HEK293 (cell line): ENCODE measurements at regions not wholly inside any gene's neighbourhood (a gene's known extent, or its start where the extent isn't known, plus 50 kb on each side); places are given as distances from the start of the nearest gene placed in this dataset.

ENCODE experiments used
- CTCF ChIA-PET: fragments of 350-600 bp; formaldehyde crosslinking; extraction: SDS; loops from one replicate; lab custom pipeline; 2021; ENCODE audit warnings: antibody characterized with exemption; lab: Yijun Ruan, JAX
- POLR2A ChIA-PET: fragments of 300-600 bp; formaldehyde crosslinking; extraction: SDS; loops from one replicate; lab custom pipeline; 2020; ENCODE audit warnings: antibody characterized with exemption, inconsistent platforms; lab: Yijun Ruan, JAX
- H3K27ac ChIP-seq: fragments of 200-500 bp; sonication (Bioruptor generic); 2 replicates; pipeline ENCODE4 v1.5.1; 2014; ENCODE audit warnings: low read depth, low read length, control low read depth, inconsistent platforms; ENCODE audit errors: extremely low read depth
- H3K36me3 ChIP-seq, 2 experiments: fragments of 200-500 bp in 1 of 2; sonication (Bioruptor generic) in 1 of 2; 1 replicate in 1 of 2; 2 replicates in 1 of 2; pipeline ENCODE4 v1.5.1; 2014 to 2017; ENCODE audit warnings: inconsistent platforms in 2 of 2, low read length in 2 of 2; ENCODE audit not compliant: control insufficient read depth in 2 of 2, insufficient read depth in 1 of 2
- H3K4me1 ChIP-seq: fragments of 200-500 bp; sonication (Bioruptor generic); 2 replicates; pipeline ENCODE4 v1.5.1; 2014; ENCODE audit warnings: mild to moderate bottlenecking, low read length, inconsistent platforms; ENCODE audit not compliant: control insufficient read depth, insufficient read depth
- H3K4me3 ChIP-seq: 2 replicates; pipeline ENCODE4 v1.5.1; 2011; ENCODE audit warnings: low read depth, mild to moderate bottlenecking, control low read depth, low read length, moderate library complexity
- H3K9me3 ChIP-seq: fragments of 200-500 bp; sonication (Bioruptor generic); 2 replicates; pipeline ENCODE4 v1.5.1; 2014; ENCODE audit warnings: low read depth, low read length, inconsistent platforms; ENCODE audit not compliant: control insufficient read depth, insufficient read depth
- BCL6B ChIP-seq: fragments of 450-650 bp; formaldehyde crosslinking; IDR thresholded peaks from 2 replicates; pipeline ENCODE4 v1.5.1; 2017; ENCODE audit warnings: missing biosample characterization, missing genetic modification characterization
- INSM2 ChIP-seq: fragments of 450-650 bp; formaldehyde crosslinking; IDR thresholded peaks from 2 replicates; pipeline ENCODE4 v1.5.1; 2016; ENCODE audit warnings: missing biosample characterization, missing genetic modification characterization
- KLF7 ChIP-seq: fragments of 450-650 bp; formaldehyde crosslinking; IDR thresholded peaks from 2 replicates; pipeline ENCODE4 v1.5.1; 2016; ENCODE audit warnings: missing biosample characterization, missing genetic modification characterization, borderline replicate concordance
- OSR2 ChIP-seq: fragments of 450-650 bp; formaldehyde crosslinking; IDR thresholded peaks from 2 replicates; pipeline ENCODE4 v1.5.1; 2016; ENCODE audit warnings: missing biosample characterization, missing genetic modification characterization
- REPIN1 ChIP-seq: fragments of 450-650 bp; formaldehyde crosslinking; IDR thresholded peaks from 2 replicates; pipeline ENCODE4 v1.5.1; 2017; ENCODE audit warnings: missing biosample characterization, missing genetic modification characterization, low read depth
- SALL2 ChIP-seq: fragments of 450-650 bp; formaldehyde crosslinking; IDR thresholded peaks from 2 replicates; pipeline ENCODE4 v1.5.0; 2017; ENCODE audit warnings: missing biosample characterization, mild to moderate bottlenecking, missing genetic modification characterization, borderline replicate concordance
- ZBTB7A ChIP-seq: fragments of 450-650 bp; formaldehyde crosslinking; IDR thresholded peaks from 2 replicates; pipeline ENCODE4 v1.5.1; 2016; ENCODE audit warnings: low read depth, missing biosample characterization, missing genetic modification characterization
- ZNF10 ChIP-seq: fragments of 450-650 bp; formaldehyde crosslinking; IDR thresholded peaks from 2 replicates; pipeline ENCODE4 v1.5.1; 2017; ENCODE audit warnings: missing biosample characterization, missing genetic modification characterization
- ZNF155 ChIP-seq: fragments of 450-650 bp; formaldehyde crosslinking; IDR thresholded peaks from 2 replicates; pipeline ENCODE4 v1.5.1; 2016; ENCODE audit warnings: missing biosample characterization, missing genetic modification characterization
- ZNF211 ChIP-seq: fragments of 450-650 bp; formaldehyde crosslinking; IDR thresholded peaks from 2 replicates; pipeline ENCODE4 v1.5.1; 2016; ENCODE audit warnings: low read depth, missing biosample characterization, missing genetic modification characterization
- ZNF221 ChIP-seq: fragments of 450-650 bp; formaldehyde crosslinking; IDR thresholded peaks from 2 replicates; pipeline ENCODE4 v1.5.1; 2017; ENCODE audit warnings: missing biosample characterization, missing genetic modification characterization, borderline replicate concordance
- ZNF302 ChIP-seq: fragments of 450-650 bp; formaldehyde crosslinking; IDR thresholded peaks from 2 replicates; pipeline ENCODE4 v1.5.1; 2016; ENCODE audit warnings: missing biosample characterization, missing genetic modification characterization, low read depth
- ZNF404 ChIP-seq: fragments of 450-650 bp; formaldehyde crosslinking; IDR thresholded peaks from 2 replicates; pipeline ENCODE4 v1.5.1; 2017; ENCODE audit warnings: missing biosample characterization, missing genetic modification characterization
- ZNF473 ChIP-seq: fragments of 450-650 bp; formaldehyde crosslinking; IDR thresholded peaks from 2 replicates; pipeline ENCODE4 v1.5.1; 2017; ENCODE audit warnings: missing biosample characterization, missing genetic modification characterization
- ZNF48 ChIP-seq: fragments of 450-650 bp; formaldehyde crosslinking; IDR thresholded peaks from 2 replicates; pipeline ENCODE4 v1.5.1; 2016; ENCODE audit warnings: missing biosample characterization, missing genetic modification characterization
- ZNF621 ChIP-seq: fragments of 450-650 bp; formaldehyde crosslinking; IDR thresholded peaks from 2 replicates; pipeline ENCODE4 v1.5.1; 2017; ENCODE audit warnings: missing biosample characterization, missing genetic modification characterization
- ZNF624 ChIP-seq: fragments of 450-650 bp; formaldehyde crosslinking; IDR thresholded peaks from 2 replicates; pipeline ENCODE4 v1.5.1; 2017; ENCODE audit warnings: missing biosample characterization, missing genetic modification characterization
- ZNF639 ChIP-seq: fragments of 450-650 bp; formaldehyde crosslinking; IDR thresholded peaks from 2 replicates; pipeline ENCODE4 v1.5.1; 2016; ENCODE audit warnings: missing biosample characterization, missing genetic modification characterization
- ZNF658 ChIP-seq: fragments of 450-650 bp; formaldehyde crosslinking; IDR thresholded peaks from 2 replicates; pipeline ENCODE4; 2016; ENCODE audit warnings: missing biosample characterization, missing genetic modification characterization
- ZNF670 ChIP-seq: fragments of 450-650 bp; formaldehyde crosslinking; IDR thresholded peaks from 2 replicates; pipeline ENCODE4 v1.5.1; 2016; ENCODE audit warnings: missing biosample characterization, missing genetic modification characterization, low read depth
- ZNF704 ChIP-seq: fragments of 450-650 bp; formaldehyde crosslinking; IDR thresholded peaks from 2 replicates; pipeline ENCODE4 v1.5.1; 2016; ENCODE audit warnings: missing biosample characterization, missing genetic modification characterization
- ZSCAN4 ChIP-seq: fragments of 450-650 bp; formaldehyde crosslinking; IDR thresholded peaks from 2 replicates; pipeline ENCODE4 v1.5.1; 2017; ENCODE audit warnings: missing biosample characterization, missing genetic modification characterization

GRCh38 chr3:4119119-4119518, 184.1 kb upstream of the SETMAR start:
- POLR2A ChIA-PET, result no interaction called here
- TF ChIP-seq KLF7 (tag by site-specific recombination) (no peak), OSR2 (tag by site-specific recombination) (no peak), ZNF48 (no peak), ZNF658 (tag by site-specific recombination) (no peak), ZNF639 (tag by site-specific recombination) (no peak), ZSCAN4 (tag by site-specific recombination) (no peak), REPIN1 (tag by site-specific recombination) (no peak), ZNF404 (no peak), ZNF302 (no peak), ZNF155 (tag by site-specific recombination) (no peak), ZNF10 (tag by site-specific recombination) (no peak), ZNF670 (no peak), ZNF704 (tag by site-specific recombination) (no peak)
- Histone ChIP-seq H3K4me3 (no peak overlapping the region), H3K27ac (no peak overlapping the region), H3K4me1 (no peaks in the 10 kb centered on the region), H3K9me3 (no peaks in the 10 kb centered on the region), H3K36me3 (no peaks in the 10 kb centered on the region)
- CTCF ChIA-PET, result interaction anchor here (0.6 kb wide), 1 partner anchor 919 kb away, joined by 3 read pairs; no protein-coding TSS in a partner anchor

- POLR2A ChIA-PET, result no interaction called here
- Histone ChIP-seq H3K36me3 (no peaks in the 10 kb centered on the region), H3K27ac (no peak overlapping the region), H3K4me3 (no peak overlapping the region), H3K4me1 (no peaks in the 10 kb centered on the region), H3K9me3 (no peaks in the 10 kb centered on the region)
- CTCF ChIA-PET, result interaction anchor here (0.6 kb wide), 1 partner anchor 294 kb away, joined by 4 read pairs; no protein-coding TSS in a partner anchor
- TF ChIP-seq ZNF624 (tag by site-specific recombination) (no peak), KLF7 (tag by site-specific recombination) (no peak), ZNF221 (tag by site-specific recombination) (no peak), ZBTB7A (tag by site-specific recombination) (no peak)
Measured at GRCh38 chr3:4125576-4125975, 177.6 kb upstream of the SETMAR start.

- TF ChIP-seq ZNF473 (no peak), INSM2 (no peak), ZNF621 (tag by site-specific recombination) (no peak), ZNF211 (tag by site-specific recombination) (no peak), BCL6B (tag by site-specific recombination) (no peak), SALL2 (no peak)
- Histone ChIP-seq H3K36me3 (no peaks in the 10 kb centered on the region), H3K9me3 (no peaks in the 10 kb centered on the region), H3K4me3 (no peak overlapping the region), H3K4me1 (no peaks in the 10 kb centered on the region), H3K27ac (no peak overlapping the region)
- POLR2A ChIA-PET, result no interaction called here
- CTCF ChIA-PET, result interaction anchor here (1.3 kb wide), 1 partner anchor 31 kb away, joined by 3 read pairs; no protein-coding TSS in a partner anchor
Measured at GRCh38 chr3:4138150-4138785, 164.9 kb upstream of the SETMAR start.
